ENCODE measurements at regions not wholly inside any gene's neighbourhood (a gene's known extent, or its start where the extent isn't known, plus 50 kb on each side); places are given as distances from the start of the nearest gene placed in this dataset.

GRCh38 chr2:155528034-155528433 is 804.5 kb downstream of the NR4A2 start:
- TF ChIP-seq EP300 (IDR thresholded peaks at IDR 0.05; ENCODE audit: borderline replicate concordance in 1 of 2, low read depth in 1 of 2, low read length in 1 of 2): no peak
- TF ChIP-seq MEF2A (IDR thresholded peaks at IDR 0.05; ENCODE audit: borderline replicate concordance, low read depth): no peak
- no peak for TF ChIP-seq GATA2 (CRISPR knock-in tag; IDR thresholded peaks at IDR 0.05)
- TF ChIP-seq POLR2AphosphoS5 (IDR thresholded peaks at IDR 0.05; ENCODE audit: low read depth, low read length): no peak
- TF ChIP-seq SIN3A (IDR thresholded peaks at IDR 0.05; ENCODE audit: borderline replicate concordance, low read depth, low read length): no peak
- no peak for TF ChIP-seq USF1 (IDR thresholded peaks at IDR 0.05; ENCODE audit: borderline replicate concordance, low read depth)
- TF ChIP-seq TCF12 (IDR thresholded peaks at IDR 0.05): no peak
- no peak for TF ChIP-seq ELF1 (IDR thresholded peaks at IDR 0.05)
- TF ChIP-seq, protein P1, sequence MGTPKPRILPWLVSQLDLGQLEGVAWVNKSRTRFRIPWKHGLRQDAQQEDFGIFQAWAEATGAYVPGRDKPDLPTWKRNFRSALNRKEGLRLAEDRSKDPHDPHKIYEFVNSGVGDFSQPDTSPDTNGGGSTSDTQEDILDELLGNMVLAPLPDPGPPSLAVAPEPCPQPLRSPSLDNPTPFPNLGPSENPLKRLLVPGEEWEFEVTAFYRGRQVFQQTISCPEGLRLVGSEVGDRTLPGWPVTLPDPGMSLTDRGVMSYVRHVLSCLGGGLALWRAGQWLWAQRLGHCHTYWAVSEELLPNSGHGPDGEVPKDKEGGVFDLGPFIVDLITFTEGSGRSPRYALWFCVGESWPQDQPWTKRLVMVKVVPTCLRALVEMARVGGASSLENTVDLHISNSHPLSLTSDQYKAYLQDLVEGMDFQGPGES (IDR thresholded peaks at IDR 0.05; ENCODE audit: low read depth, low read length): no peak
- no peak for TF ChIP-seq RCOR1 (IDR thresholded peaks at IDR 0.05; ENCODE audit: low read length)
- TF ChIP-seq SMC3 (IDR thresholded peaks at IDR 0.05; ENCODE audit: low read depth, low read length): no peak
- TF ChIP-seq, protein P2, sequence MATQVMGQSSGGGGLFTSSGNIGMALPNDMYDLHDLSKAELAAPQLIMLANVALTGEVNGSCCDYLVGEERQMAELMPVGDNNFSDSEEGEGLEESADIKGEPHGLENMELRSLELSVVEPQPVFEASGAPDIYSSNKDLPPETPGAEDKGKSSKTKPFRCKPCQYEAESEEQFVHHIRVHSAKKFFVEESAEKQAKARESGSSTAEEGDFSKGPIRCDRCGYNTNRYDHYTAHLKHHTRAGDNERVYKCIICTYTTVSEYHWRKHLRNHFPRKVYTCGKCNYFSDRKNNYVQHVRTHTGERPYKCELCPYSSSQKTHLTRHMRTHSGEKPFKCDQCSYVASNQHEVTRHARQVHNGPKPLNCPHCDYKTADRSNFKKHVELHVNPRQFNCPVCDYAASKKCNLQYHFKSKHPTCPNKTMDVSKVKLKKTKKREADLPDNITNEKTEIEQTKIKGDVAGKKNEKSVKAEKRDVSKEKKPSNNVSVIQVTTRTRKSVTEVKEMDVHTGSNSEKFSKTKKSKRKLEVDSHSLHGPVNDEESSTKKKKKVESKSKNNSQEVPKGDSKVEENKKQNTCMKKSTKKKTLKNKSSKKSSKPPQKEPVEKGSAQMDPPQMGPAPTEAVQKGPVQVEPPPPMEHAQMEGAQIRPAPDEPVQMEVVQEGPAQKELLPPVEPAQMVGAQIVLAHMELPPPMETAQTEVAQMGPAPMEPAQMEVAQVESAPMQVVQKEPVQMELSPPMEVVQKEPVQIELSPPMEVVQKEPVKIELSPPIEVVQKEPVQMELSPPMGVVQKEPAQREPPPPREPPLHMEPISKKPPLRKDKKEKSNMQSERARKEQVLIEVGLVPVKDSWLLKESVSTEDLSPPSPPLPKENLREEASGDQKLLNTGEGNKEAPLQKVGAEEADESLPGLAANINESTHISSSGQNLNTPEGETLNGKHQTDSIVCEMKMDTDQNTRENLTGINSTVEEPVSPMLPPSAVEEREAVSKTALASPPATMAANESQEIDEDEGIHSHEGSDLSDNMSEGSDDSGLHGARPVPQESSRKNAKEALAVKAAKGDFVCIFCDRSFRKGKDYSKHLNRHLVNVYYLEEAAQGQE (IDR thresholded peaks at IDR 0.05; ENCODE audit: low read depth, low read length): no peak
- no peak for TF ChIP-seq TAF1 (IDR thresholded peaks at IDR 0.05; ENCODE audit: borderline replicate concordance, low read depth, low read length)
- TF ChIP-seq CHD2 (IDR thresholded peaks at IDR 0.05; ENCODE audit: low read length, partially characterized antibody): no peak
- TF ChIP-seq RAD21 (IDR thresholded peaks at IDR 0.05; ENCODE audit: low read length): no peak
- TF ChIP-seq TEAD4 (IDR thresholded peaks at IDR 0.05; ENCODE audit: borderline replicate concordance, insufficient read depth): no peak
- no peak for TF ChIP-seq ZBTB33 (IDR thresholded peaks at IDR 0.05; ENCODE audit: borderline replicate concordance, low read depth)
- TF ChIP-seq, protein P3, sequence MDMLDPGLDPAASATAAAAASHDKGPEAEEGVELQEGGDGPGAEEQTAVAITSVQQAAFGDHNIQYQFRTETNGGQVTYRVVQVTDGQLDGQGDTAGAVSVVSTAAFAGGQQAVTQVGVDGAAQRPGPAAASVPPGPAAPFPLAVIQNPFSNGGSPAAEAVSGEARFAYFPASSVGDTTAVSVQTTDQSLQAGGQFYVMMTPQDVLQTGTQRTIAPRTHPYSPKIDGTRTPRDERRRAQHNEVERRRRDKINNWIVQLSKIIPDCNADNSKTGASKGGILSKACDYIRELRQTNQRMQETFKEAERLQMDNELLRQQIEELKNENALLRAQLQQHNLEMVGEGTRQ (IDR thresholded peaks at IDR 0.05; ENCODE audit: borderline replicate concordance, low read depth, low read length): no peak
- no peak for TF ChIP-seq CTCF (IDR thresholded peaks at IDR 0.05)
- no peak for TF ChIP-seq FOXJ3 (CRISPR knock-in tag; IDR thresholded peaks at IDR 0.05)
- Histone ChIP-seq H3K4me2 (no peak overlapping the region), H3K4me3 (ENCODE audit: low read depth in 2 of 2, low read length in 1 of 2) (no peak overlapping the region), H2AFZ (ENCODE audit: low read depth) (no peak overlapping the region), H3K4me1 (ENCODE audit: control insufficient read depth in 1 of 2, insufficient read depth in 2 of 2, low read depth in 1 of 2, low read length in 1 of 2) (no peaks in the 10 kb centered on the region), H3K9ac (no peak overlapping the region), H3K9me2 (no peaks in the 10 kb centered on the region), H3K9me3 (no peaks in the 10 kb centered on the region), H3F3A (replicated peaks; ENCODE audit: insufficient read depth) (no peaks in the 10 kb centered on the region), H3K79me2 (ENCODE audit: insufficient read depth) (no peaks in the 10 kb centered on the region), H4K20me1 (ENCODE audit: insufficient read depth) (no peaks in the 10 kb centered on the region), H3K27me3 (ENCODE audit: insufficient read depth) (no peaks in the 10 kb centered on the region), H3K27ac (ENCODE audit: low read depth in 2 of 2, low read length in 1 of 2) (no peak overlapping the region), H3K36me3 (replicated peaks in 1 of 2; ENCODE audit: control insufficient read depth in 1 of 2, insufficient read depth in 2 of 2, low read length in 1 of 2) (no peaks in the 10 kb centered on the region)
- 2% methylated on average over 1 of the region's 1 CpG for WGBS (ENCODE audit: low lambda C conversion rate)
- ChIA-PET CTCF (no interaction called here), POLR2A (no interaction called here)
- DNase-seq: no peak
